Osteocyte (in vitro differentiated cells): ENCODE measurements at regions not wholly inside any gene's neighbourhood (a gene's known extent, or its start where the extent isn't known, plus 50 kb on each side); places are given as distances from the start of the nearest gene placed in this dataset.

Source experiments
- DNase-seq: peaks from one replicate; pipeline ENCODE4 v3.0.0; 2021; ENCODE audit warnings: mixed read lengths; ENCODE audit not compliant: unreplicated experiment; ENCODE audit errors: extremely low spot score
- H3K27ac Mint-ChIP-seq: one replicate; pipeline ENCODE4 v1.8.0; 2021; ENCODE audit warnings: mild to moderate bottlenecking, mixed read lengths; ENCODE audit not compliant: unreplicated experiment
- H3K27me3 Mint-ChIP-seq: one replicate; pipeline ENCODE4 v1.8.0; 2021; ENCODE audit warnings: mixed read lengths; ENCODE audit not compliant: unreplicated experiment
- H3K36me3 Mint-ChIP-seq: one replicate; pipeline ENCODE4 v1.8.0; 2021; ENCODE audit warnings: mixed read lengths; ENCODE audit not compliant: unreplicated experiment
- H3K4me1 Mint-ChIP-seq: one replicate; pipeline ENCODE4 v1.8.0; 2021; ENCODE audit warnings: mixed read lengths; ENCODE audit not compliant: unreplicated experiment
- H3K4me3 Mint-ChIP-seq: one replicate; pipeline ENCODE4 v1.8.0; 2021; ENCODE audit warnings: mild to moderate bottlenecking, moderate library complexity, mixed read lengths; ENCODE audit not compliant: unreplicated experiment
- H3K9me3 Mint-ChIP-seq: one replicate; pipeline ENCODE4 v1.8.0; 2021; ENCODE audit warnings: mixed read lengths; ENCODE audit not compliant: unreplicated experiment
- TF ChIP-seq, protein P1 (sequence below): fragments of 200-600 bp; sonication (generic); IDR thresholded peaks from 2 replicates; pipeline ENCODE4 v1.5.0; 2021; ENCODE audit warnings: antibody characterized with exemption, mild to moderate bottlenecking, moderate library complexity

GRCh38 chr5:38653389-38653788 is 96.9 kb upstream of the LIFR start:
- H3K27me3 Mint-ChIP-seq = peaks cover 10% of the 10 kb centered on the region
- H3K4me3 Mint-ChIP-seq = no peak overlapping the region
- TF ChIP-seq, protein P1, sequence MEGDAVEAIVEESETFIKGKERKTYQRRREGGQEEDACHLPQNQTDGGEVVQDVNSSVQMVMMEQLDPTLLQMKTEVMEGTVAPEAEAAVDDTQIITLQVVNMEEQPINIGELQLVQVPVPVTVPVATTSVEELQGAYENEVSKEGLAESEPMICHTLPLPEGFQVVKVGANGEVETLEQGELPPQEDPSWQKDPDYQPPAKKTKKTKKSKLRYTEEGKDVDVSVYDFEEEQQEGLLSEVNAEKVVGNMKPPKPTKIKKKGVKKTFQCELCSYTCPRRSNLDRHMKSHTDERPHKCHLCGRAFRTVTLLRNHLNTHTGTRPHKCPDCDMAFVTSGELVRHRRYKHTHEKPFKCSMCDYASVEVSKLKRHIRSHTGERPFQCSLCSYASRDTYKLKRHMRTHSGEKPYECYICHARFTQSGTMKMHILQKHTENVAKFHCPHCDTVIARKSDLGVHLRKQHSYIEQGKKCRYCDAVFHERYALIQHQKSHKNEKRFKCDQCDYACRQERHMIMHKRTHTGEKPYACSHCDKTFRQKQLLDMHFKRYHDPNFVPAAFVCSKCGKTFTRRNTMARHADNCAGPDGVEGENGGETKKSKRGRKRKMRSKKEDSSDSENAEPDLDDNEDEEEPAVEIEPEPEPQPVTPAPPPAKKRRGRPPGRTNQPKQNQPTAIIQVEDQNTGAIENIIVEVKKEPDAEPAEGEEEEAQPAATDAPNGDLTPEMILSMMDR = no peak
- H3K27ac Mint-ChIP-seq = no peak overlapping the region
- H3K36me3 Mint-ChIP-seq = no peaks in the 10 kb centered on the region
- H3K4me1 Mint-ChIP-seq = peaks cover 19% of the 10 kb centered on the region
- DNase-seq = no peak
- H3K9me3 Mint-ChIP-seq = no peaks in the 10 kb centered on the region

DNA sequence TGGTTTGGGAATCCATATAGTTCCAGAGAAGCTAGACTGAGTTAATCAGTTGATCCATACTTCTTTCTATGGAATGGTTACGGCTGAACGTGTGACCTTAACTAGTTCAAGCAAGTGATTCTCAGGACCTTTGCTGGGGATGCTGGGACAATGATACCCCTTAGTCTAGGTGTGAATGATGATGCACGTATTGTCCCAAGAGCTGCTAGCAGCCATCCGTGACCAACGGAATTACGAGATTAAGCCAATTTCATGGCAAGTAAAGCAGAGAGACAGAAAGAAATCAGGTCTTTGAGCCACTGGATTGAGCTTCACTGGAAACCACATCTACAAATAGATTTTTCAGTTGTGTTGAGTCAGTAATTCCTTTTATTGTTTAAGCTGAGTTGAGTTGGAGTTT is 99.2 kb upstream of the LIFR start:
- no peaks in the 10 kb centered on the region for H3K9me3 Mint-ChIP-seq
- H3K4me3 Mint-ChIP-seq = no peak overlapping the region
- no peak overlapping the region for H3K27ac Mint-ChIP-seq
- H3K27me3 Mint-ChIP-seq = peaks cover 10% of the 10 kb centered on the region
- TF ChIP-seq, protein P1 = no peak
- H3K4me1 Mint-ChIP-seq = peaks cover 12% of the 10 kb centered on the region
- no peaks in the 10 kb centered on the region for H3K36me3 Mint-ChIP-seq
- DNase-seq = no peak

- H3K4me3 Mint-ChIP-seq = no peak overlapping the region
- H3K9me3 Mint-ChIP-seq = no peaks in the 10 kb centered on the region
- H3K4me1 Mint-ChIP-seq = peaks cover 3% of the 10 kb centered on the region
- TF ChIP-seq, protein P1 = no peak
- DNase-seq = no peak
- peaks cover 10% of the 10 kb centered on the region for H3K27me3 Mint-ChIP-seq
- no peaks in the 10 kb centered on the region for H3K36me3 Mint-ChIP-seq
- no peak overlapping the region for H3K27ac Mint-ChIP-seq
Measured at GRCh38 chr5:38656568-38656967, 100.1 kb upstream of the LIFR start.

DNA sequence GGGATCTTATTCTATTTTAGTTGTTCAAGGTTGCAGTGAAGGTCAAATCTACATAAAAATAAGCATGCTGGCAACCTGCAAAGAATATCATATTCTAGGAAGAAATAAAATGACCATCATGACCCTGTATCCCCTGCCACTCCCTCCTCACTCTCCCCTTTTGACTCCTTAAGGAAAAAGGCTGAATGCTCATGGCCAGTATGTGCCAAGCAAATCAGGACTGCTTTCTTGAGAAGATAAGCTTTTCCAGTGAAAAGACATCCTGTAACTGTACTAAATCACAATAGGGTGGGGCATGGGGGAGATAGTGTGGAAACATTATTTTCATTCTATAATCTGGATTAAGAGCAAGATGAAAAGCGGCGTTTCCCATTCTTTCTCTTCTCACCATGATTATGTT is 100.6 kb upstream of the LIFR start:
- Mint-ChIP-seq H3K4me3 (no peak overlapping the region), H3K27me3 (peaks cover 14% of the 10 kb centered on the region), H3K4me1 (no peaks in the 10 kb centered on the region), H3K27ac (no peak overlapping the region), H3K9me3 (no peaks in the 10 kb centered on the region), H3K36me3 (no peaks in the 10 kb centered on the region)
- DNase-seq = no peak
- TF ChIP-seq, protein P1 = no peak

DNA sequence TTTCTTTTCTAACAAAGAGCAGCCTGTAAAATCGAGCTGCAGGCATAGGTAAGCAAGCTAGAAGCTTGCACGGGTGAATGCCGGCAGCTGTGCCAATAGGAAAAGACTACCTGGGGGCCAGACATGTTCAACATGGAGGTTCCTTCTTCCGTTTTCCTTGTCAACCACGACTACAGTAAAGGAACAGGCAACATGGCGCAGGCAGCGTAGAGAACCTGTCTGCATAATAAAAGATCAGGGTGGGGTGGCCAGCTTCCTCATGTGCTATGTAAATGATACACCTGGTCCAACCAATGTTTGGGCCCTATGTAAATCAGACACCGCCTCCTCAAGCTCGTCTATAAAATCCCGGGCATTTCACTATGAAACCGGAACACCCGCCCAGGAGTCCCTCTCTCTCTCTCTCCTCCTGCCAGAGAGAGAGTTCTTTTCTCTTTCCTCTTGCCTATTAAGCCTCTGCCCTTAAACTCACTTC is 103.8 kb upstream of the LIFR start:
- Mint-ChIP-seq H3K4me3 (no peak overlapping the region), H3K9me3 (no peaks in the 10 kb centered on the region), H3K4me1 (no peaks in the 10 kb centered on the region), H3K27me3 (peaks cover 20% of the 10 kb centered on the region), H3K36me3 (no peaks in the 10 kb centered on the region), H3K27ac (no peak overlapping the region)
- TF ChIP-seq, protein P1 = no peak
- DNase-seq = no peak
